Gastrocnemius medialis (tissue), 4 donors: ENCODE measurements at regions not wholly inside any gene's neighbourhood (a gene's known extent, or its start where the extent isn't known, plus 50 kb on each side); places are given as distances from the start of the nearest gene placed in this dataset.

Experiments
- POLR2A ChIP-seq, 2 donors: fragments of 450-650 bp; IDR thresholded peaks; one replicate each; pipeline ENCODE4 v1.6.1; 2017; ENCODE audit warnings: antibody characterized with exemption in 2 of 2, mild to moderate bottlenecking in 2 of 2, moderate library complexity in 2 of 2
- TF ChIP-seq, protein P1 (sequence below), 5 experiments: fragments of 450-650 bp in 3 of 5; fragments of 200-600 bp in 2 of 5; sonication (generic) in 2 of 5; IDR thresholded peaks in 4 of 5; conservative IDR thresholded peaks in 1 of 5; 1 replicate in 4 of 5; 2 replicates in 1 of 5; pipeline ENCODE4 v1.5.1; 2016 to 2019; ENCODE audit warnings: antibody characterized with exemption in 5 of 5, mild to moderate bottlenecking in 3 of 5, moderate library complexity in 3 of 5

DNA sequence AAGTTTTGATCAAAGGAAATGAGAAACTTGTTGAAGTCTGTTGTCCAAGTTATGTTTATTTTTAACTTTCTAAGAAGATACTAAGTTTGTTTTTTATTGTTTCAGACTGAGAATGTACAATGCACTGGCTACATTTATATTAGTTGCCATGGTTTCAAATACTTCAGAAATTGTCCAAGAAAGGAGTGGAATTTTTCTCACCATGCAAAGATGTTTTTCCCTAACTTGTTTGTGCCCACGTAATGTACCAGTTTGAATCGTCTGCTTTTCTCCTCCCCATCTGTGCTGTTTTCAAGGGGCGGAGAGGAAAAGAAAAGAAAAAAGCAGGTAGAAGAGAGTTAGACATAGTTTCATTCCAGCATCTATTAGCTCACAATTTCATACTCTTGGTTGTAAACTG lies 407.0 kb downstream of the KCTD16 start:
- TF ChIP-seq POLR2A (IDR thresholded peaks at IDR 0.05), result no peak
- TF ChIP-seq, protein P1, sequence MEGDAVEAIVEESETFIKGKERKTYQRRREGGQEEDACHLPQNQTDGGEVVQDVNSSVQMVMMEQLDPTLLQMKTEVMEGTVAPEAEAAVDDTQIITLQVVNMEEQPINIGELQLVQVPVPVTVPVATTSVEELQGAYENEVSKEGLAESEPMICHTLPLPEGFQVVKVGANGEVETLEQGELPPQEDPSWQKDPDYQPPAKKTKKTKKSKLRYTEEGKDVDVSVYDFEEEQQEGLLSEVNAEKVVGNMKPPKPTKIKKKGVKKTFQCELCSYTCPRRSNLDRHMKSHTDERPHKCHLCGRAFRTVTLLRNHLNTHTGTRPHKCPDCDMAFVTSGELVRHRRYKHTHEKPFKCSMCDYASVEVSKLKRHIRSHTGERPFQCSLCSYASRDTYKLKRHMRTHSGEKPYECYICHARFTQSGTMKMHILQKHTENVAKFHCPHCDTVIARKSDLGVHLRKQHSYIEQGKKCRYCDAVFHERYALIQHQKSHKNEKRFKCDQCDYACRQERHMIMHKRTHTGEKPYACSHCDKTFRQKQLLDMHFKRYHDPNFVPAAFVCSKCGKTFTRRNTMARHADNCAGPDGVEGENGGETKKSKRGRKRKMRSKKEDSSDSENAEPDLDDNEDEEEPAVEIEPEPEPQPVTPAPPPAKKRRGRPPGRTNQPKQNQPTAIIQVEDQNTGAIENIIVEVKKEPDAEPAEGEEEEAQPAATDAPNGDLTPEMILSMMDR (IDR thresholded peaks at IDR 0.05 in 4 of 5, conservative IDR thresholded peaks at IDR 0.05 in 1 of 5), result no peak
